ENCODE measurements at regions not wholly inside any gene's neighbourhood (a gene's known extent, or its start where the extent isn't known, plus 50 kb on each side); places are given as distances from the start of the nearest gene placed in this dataset.
"Not testable (repeated sequence)": the region's sequence is repeated elsewhere in the genome, so short reads cannot be mapped to it uniquely, and the experiment has no call there.

- H3K36me3 Mint-ChIP-seq (ENCODE audit: low read depth) = no peaks in the 10 kb centered on the region
- no peaks in the 10 kb centered on the region for H3K4me1 Mint-ChIP-seq
- H3K27me3 Mint-ChIP-seq = peaks cover 4% of the 10 kb centered on the region
- no peak overlapping the region for H3K27ac Mint-ChIP-seq
- no peaks in the 10 kb centered on the region for H3K9me3 Mint-ChIP-seq
- ChIA-PET POLR2A (no interaction called here), CTCF (interaction anchor here (1.4 kb wide), 1 partner anchor 491 kb away, joined by 3 read pairs; no protein-coding TSS in a partner anchor)
- no peak for DNase-seq
- no peak overlapping the region for H3K4me3 Mint-ChIP-seq
Measured at GRCh38 chr11:88061111-88061510, 114.1 kb downstream of the RAB38 start.

- no peaks in the 10 kb centered on the region for H3K4me1 Mint-ChIP-seq
- DNase-seq = no peak
- peaks cover 4% of the 10 kb centered on the region for H3K27me3 Mint-ChIP-seq
- no peak overlapping the region for H3K4me3 Mint-ChIP-seq
- ChIA-PET POLR2A (no interaction called here), CTCF (interaction anchor here (1.6 kb wide), 1 partner anchor 45 kb away, joined by 3 read pairs; no protein-coding TSS in a partner anchor)
- no peaks in the 10 kb centered on the region for H3K9me3 Mint-ChIP-seq
- no peak overlapping the region for H3K27ac Mint-ChIP-seq
- no peaks in the 10 kb centered on the region for H3K36me3 Mint-ChIP-seq (ENCODE audit: low read depth)
Measured at GRCh38 chr11:88059326-88059725, 115.9 kb downstream of the RAB38 start.

GRCh38 chr11:88051396-88051795 is 123.8 kb downstream of the RAB38 start:
- Mint-ChIP-seq H3K4me3 (no peak overlapping the region), H3K9me3 (no peaks in the 10 kb centered on the region), H3K27me3 (no peaks in the 10 kb centered on the region), H3K36me3 (ENCODE audit: low read depth) (no peaks in the 10 kb centered on the region), H3K27ac (no peak overlapping the region), H3K4me1 (no peaks in the 10 kb centered on the region)
- POLR2A ChIA-PET = no interaction called here
- no peak for DNase-seq
- CTCF ChIA-PET = no interaction called here

- CTCF ChIA-PET = no interaction called here
- Mint-ChIP-seq H3K27ac (no peak overlapping the region), H3K27me3 (no peaks in the 10 kb centered on the region), H3K4me3 (no peak overlapping the region), H3K9me3 (no peaks in the 10 kb centered on the region), H3K36me3 (ENCODE audit: low read depth) (no peaks in the 10 kb centered on the region), H3K4me1 (no peaks in the 10 kb centered on the region)
- POLR2A ChIA-PET = no interaction called here
- DNase-seq = no peak
Measured at GRCh38 chr11:88050247-88050646, 125.0 kb downstream of the RAB38 start.

GRCh38 chr11:88045288-88045687 is 130.0 kb downstream of the RAB38 start:
- H3K4me1 Mint-ChIP-seq; POLR2A ChIA-PET; H3K4me3 Mint-ChIP-seq; H3K27ac Mint-ChIP-seq; H3K9me3 Mint-ChIP-seq; H3K36me3 Mint-ChIP-seq (ENCODE audit: low read depth); DNase-seq; CTCF ChIA-PET: not testable (repeated sequence)
- peaks cover 10% of the 10 kb centered on the region for H3K27me3 Mint-ChIP-seq

GRCh38 chr11:88044658-88045057 is 130.6 kb downstream of the RAB38 start:
- H3K27ac Mint-ChIP-seq; POLR2A ChIA-PET; H3K36me3 Mint-ChIP-seq (ENCODE audit: low read depth); CTCF ChIA-PET; H3K4me1 Mint-ChIP-seq; H3K4me3 Mint-ChIP-seq; H3K9me3 Mint-ChIP-seq; DNase-seq: not testable (repeated sequence)
- peaks cover 13% of the 10 kb centered on the region for H3K27me3 Mint-ChIP-seq

DNA sequence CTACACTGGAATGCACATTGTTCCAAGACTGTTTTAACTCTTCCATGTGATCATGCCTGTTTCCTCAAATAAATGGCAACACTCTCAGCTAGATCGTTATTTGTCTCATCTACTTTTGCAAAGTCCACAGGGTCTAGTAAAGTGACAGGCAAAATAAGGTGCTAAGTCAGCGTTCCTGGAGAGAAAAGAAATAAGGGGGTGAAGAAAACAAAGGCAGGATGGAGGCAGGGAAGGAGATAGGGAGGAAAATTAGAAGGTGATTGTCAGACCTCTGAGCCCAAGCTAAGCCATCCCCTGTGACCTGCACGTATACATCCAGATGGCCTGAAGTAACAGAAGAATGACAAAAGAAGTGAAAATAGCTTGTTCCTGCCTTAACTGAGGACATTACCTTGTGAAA is 132.1 kb downstream of the RAB38 start:
- DNase-seq = no peak
- Mint-ChIP-seq H3K27me3 (peaks cover 13% of the 10 kb centered on the region), H3K36me3 (ENCODE audit: low read depth) (no peaks in the 10 kb centered on the region), H3K9me3 (no peaks in the 10 kb centered on the region), H3K4me1 (no peaks in the 10 kb centered on the region), H3K4me3 (no peak overlapping the region), H3K27ac (no peak overlapping the region)
- ChIA-PET CTCF (no interaction called here), POLR2A (no interaction called here)

- CTCF ChIA-PET = no interaction called here
- Mint-ChIP-seq H3K36me3 (ENCODE audit: low read depth) (no peaks in the 10 kb centered on the region), H3K9me3 (no peaks in the 10 kb centered on the region), H3K27me3 (peaks cover 13% of the 10 kb centered on the region), H3K4me3 (no peak overlapping the region), H3K27ac (no peak overlapping the region), H3K4me1 (no peaks in the 10 kb centered on the region)
- POLR2A ChIA-PET = no interaction called here
- no peak for DNase-seq
Measured at GRCh38 chr11:88042647-88043046, 132.6 kb downstream of the RAB38 start.

GRCh38 chr11:88042238-88042637 is 133.0 kb downstream of the RAB38 start:
- no peak for DNase-seq
- CTCF ChIA-PET = no interaction called here
- H3K9me3 Mint-ChIP-seq = no peaks in the 10 kb centered on the region
- no peaks in the 10 kb centered on the region for H3K36me3 Mint-ChIP-seq (ENCODE audit: low read depth)
- no peak overlapping the region for H3K4me3 Mint-ChIP-seq
- H3K27me3 Mint-ChIP-seq = peaks cover 13% of the 10 kb centered on the region
- H3K4me1 Mint-ChIP-seq = no peaks in the 10 kb centered on the region
- no peak overlapping the region for H3K27ac Mint-ChIP-seq
- POLR2A ChIA-PET = no interaction called here

DNA sequence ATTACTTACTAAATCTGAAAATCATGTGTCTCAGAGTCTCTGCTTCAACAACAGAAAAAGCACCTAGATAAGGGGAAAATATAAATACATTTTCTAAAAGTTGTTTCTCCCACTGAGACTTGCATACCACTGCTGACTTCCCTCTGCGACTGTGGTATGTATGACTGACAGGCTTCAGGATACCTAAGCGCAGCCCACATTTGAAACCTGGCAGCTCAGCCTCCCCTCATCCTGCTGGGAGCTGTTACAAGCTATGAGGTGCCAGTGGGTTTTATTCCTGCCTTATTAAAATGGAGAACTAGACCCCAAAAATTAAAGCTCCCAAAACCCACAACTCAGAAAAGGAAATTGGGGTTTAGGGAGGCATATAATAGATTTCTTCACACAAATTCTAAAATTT is 133.6 kb downstream of the RAB38 start:
- POLR2A ChIA-PET = no interaction called here

DNA sequence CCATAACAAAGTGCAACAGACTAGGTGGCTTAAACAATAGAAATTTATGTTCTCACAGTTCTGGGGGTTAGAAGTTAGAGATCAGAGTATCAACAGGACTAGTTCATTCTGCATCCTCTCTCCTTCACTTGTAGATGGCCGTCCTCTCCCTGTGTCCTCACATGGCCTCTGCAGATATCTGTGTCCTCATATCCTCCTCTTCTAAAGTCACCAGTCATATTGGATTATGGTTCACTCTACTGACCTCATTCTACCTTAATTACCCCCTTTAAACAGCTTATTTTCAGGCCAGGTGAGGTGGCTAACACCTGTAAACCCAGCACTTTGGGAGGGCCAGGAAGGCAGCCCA is 135.1 kb downstream of the RAB38 start:
- no peaks in the 10 kb centered on the region for H3K9me3 Mint-ChIP-seq
- CTCF ChIA-PET = no interaction called here
- no peaks in the 10 kb centered on the region for H3K36me3 Mint-ChIP-seq (ENCODE audit: low read depth)
- peaks cover 13% of the 10 kb centered on the region for H3K27me3 Mint-ChIP-seq
- H3K27ac Mint-ChIP-seq = no peak overlapping the region
- no peak for DNase-seq
- H3K4me3 Mint-ChIP-seq = no peak overlapping the region
- no peaks in the 10 kb centered on the region for H3K4me1 Mint-ChIP-seq
- POLR2A ChIA-PET = no interaction called here

More for the DNA sequence above, 133.6 kb downstream of the RAB38 start:
- no peak for DNase-seq
- Mint-ChIP-seq H3K9me3 (no peaks in the 10 kb centered on the region), H3K27ac (no peak overlapping the region), H3K27me3 (peaks cover 13% of the 10 kb centered on the region), H3K4me1 (no peaks in the 10 kb centered on the region), H3K36me3 (ENCODE audit: low read depth) (no peaks in the 10 kb centered on the region), H3K4me3 (no peak overlapping the region)
- CTCF ChIA-PET = no interaction called here

- no peaks in the 10 kb centered on the region for H3K36me3 Mint-ChIP-seq (ENCODE audit: low read depth)
- DNase-seq = no peak
- no peak overlapping the region for H3K4me3 Mint-ChIP-seq
- H3K9me3 Mint-ChIP-seq = no peaks in the 10 kb centered on the region
- POLR2A ChIA-PET = no interaction called here
- H3K27ac Mint-ChIP-seq = no peak overlapping the region
- H3K27me3 Mint-ChIP-seq = peaks cover 13% of the 10 kb centered on the region
- CTCF ChIA-PET = no interaction called here
- H3K4me1 Mint-ChIP-seq = no peaks in the 10 kb centered on the region
Measured at GRCh38 chr11:88039476-88040147, 135.6 kb downstream of the RAB38 start.

DNA sequence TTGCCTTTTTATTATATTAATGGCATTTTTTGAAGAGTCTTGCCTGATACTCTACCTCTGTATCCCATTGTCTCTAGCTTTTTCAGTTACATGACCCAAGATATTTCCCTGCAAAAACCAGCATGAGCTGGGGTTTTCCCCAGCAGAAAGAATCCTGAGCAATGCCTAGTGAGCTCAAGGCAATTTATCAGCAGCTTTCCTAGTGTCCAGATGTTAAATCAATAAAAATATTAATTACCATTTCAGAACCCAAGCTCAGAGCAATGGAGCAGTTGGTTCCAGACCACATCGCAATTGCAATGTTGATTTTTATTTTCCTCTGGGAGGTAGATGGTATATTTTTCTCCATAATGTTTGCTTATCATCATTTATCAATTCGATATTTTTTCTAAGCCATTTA is 137.2 kb downstream of the RAB38 start:
- no peaks in the 10 kb centered on the region for H3K4me1 Mint-ChIP-seq
- peaks cover 7% of the 10 kb centered on the region for H3K27me3 Mint-ChIP-seq
- no peak for DNase-seq
- no peak overlapping the region for H3K4me3 Mint-ChIP-seq
- no peaks in the 10 kb centered on the region for H3K9me3 Mint-ChIP-seq
- no peak overlapping the region for H3K27ac Mint-ChIP-seq
- POLR2A ChIA-PET = no interaction called here
- no peaks in the 10 kb centered on the region for H3K36me3 Mint-ChIP-seq (ENCODE audit: low read depth)
- CTCF ChIA-PET = no interaction called here

- Mint-ChIP-seq H3K4me3 (no peak overlapping the region), H3K27me3 (peaks cover 5% of the 10 kb centered on the region), H3K27ac (no peak overlapping the region), H3K36me3 (ENCODE audit: low read depth) (no peaks in the 10 kb centered on the region), H3K4me1 (no peaks in the 10 kb centered on the region), H3K9me3 (no peaks in the 10 kb centered on the region)
- ChIA-PET POLR2A (no interaction called here), CTCF (no interaction called here)
- DNase-seq = no peak
Measured at GRCh38 chr11:88036701-88037100, 138.5 kb downstream of the RAB38 start.

- Mint-ChIP-seq H3K4me3 (no peak overlapping the region), H3K27ac (no peak overlapping the region), H3K4me1 (no peaks in the 10 kb centered on the region), H3K9me3 (no peaks in the 10 kb centered on the region), H3K36me3 (ENCODE audit: low read depth) (no peaks in the 10 kb centered on the region), H3K27me3 (peaks cover 2% of the 10 kb centered on the region)
- ChIA-PET POLR2A (no interaction called here), CTCF (no interaction called here)
- no peak for DNase-seq
Measured at GRCh38 chr11:88035271-88035670, 140.0 kb downstream of the RAB38 start.
